Nephron progenitor cell (in vitro differentiated cells): ENCODE measurements at regions not wholly inside any gene's neighbourhood (a gene's known extent, or its start where the extent isn't known, plus 50 kb on each side); places are given as distances from the start of the nearest gene placed in this dataset.
A peak's percentile ranks its signal among the peaks of the same experiment; 100 is the strongest.
"Not testable (repeated sequence)": the region's sequence is repeated elsewhere in the genome, so short reads cannot be mapped to it uniquely, and the experiment has no call there.

ENCODE experiments used
- DNase-seq: peaks from one replicate; pipeline ENCODE4 v3.0.0; 2021
- H3K27ac Mint-ChIP-seq: 2 replicates; pipeline ENCODE4 v1.8.0; 2021; ENCODE audit warnings: mild to moderate bottlenecking, moderate library complexity, mixed read lengths
- H3K27me3 Mint-ChIP-seq: 2 replicates; pipeline ENCODE4 v1.8.0; 2021; ENCODE audit warnings: mild to moderate bottlenecking, low read depth, mixed read lengths; ENCODE audit not compliant: poor library complexity
- H3K36me3 Mint-ChIP-seq: 2 replicates; pipeline ENCODE4 v1.8.0; 2021; ENCODE audit warnings: low read depth, mixed read lengths
- H3K4me1 Mint-ChIP-seq: 2 replicates; pipeline ENCODE4 v1.8.0; 2021; ENCODE audit warnings: mixed read lengths
- H3K4me3 Mint-ChIP-seq: 2 replicates; pipeline ENCODE4 v1.8.0; 2021; ENCODE audit warnings: mild to moderate bottlenecking, moderate library complexity, mixed read lengths
- H3K9me3 Mint-ChIP-seq: 2 replicates; pipeline ENCODE4 v1.8.0; 2021; ENCODE audit warnings: mild to moderate bottlenecking, moderate library complexity, mixed read lengths
- CTCF ChIP-seq: fragments of 200-600 bp; sonication (generic); IDR thresholded peaks from 2 replicates; pipeline ENCODE4 v1.5.0; 2021; ENCODE audit warnings: antibody characterized with exemption

DNA sequence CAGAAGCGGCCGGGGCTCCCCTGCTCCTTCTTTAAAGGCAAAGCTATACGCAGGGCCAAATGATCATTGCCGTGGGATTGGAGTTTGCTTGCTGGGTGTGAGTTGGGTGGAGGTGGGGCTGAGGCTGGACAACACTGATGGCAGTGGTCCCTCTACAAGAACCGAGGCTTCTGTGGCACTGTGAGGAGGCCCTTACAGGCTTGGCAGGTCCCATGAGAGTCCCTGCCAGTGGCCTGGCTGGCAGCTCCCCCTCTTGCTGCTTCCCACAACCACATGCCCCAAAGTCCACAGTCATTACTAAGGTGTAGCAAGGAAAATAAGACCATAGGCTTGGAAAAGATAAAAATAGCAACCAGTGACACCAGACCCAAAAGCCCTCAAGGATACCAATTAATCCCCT is 98.4 kb downstream of the ANKRD10 start:
- no peak overlapping the region for H3K4me3 Mint-ChIP-seq
- H3K4me1 Mint-ChIP-seq: peaks cover 19% of the 10 kb centered on the region
- H3K27ac Mint-ChIP-seq: no peak overlapping the region
- peaks cover 8% of the 10 kb centered on the region for H3K27me3 Mint-ChIP-seq
- no peak for DNase-seq
- TF ChIP-seq CTCF: no peak
- peaks cover 8% of the 10 kb centered on the region for H3K9me3 Mint-ChIP-seq
- H3K36me3 Mint-ChIP-seq: no peaks in the 10 kb centered on the region

- Mint-ChIP-seq H3K36me3 (no peaks in the 10 kb centered on the region), H3K9me3 (peaks cover 6% of the 10 kb centered on the region), H3K27ac (no peak overlapping the region), H3K4me1 (peaks cover 15% of the 10 kb centered on the region), H3K27me3 (peaks cover 8% of the 10 kb centered on the region), H3K4me3 (no peak overlapping the region)
- no peak for TF ChIP-seq CTCF
- no peak for DNase-seq
Measured at GRCh38 chr13:110817143-110817542, 97.7 kb downstream of the ANKRD10 start.

- DNase-seq: no peak
- no peak overlapping the region for H3K27ac Mint-ChIP-seq
- peaks cover 13% of the 10 kb centered on the region for H3K27me3 Mint-ChIP-seq
- no peaks in the 10 kb centered on the region for H3K36me3 Mint-ChIP-seq
- peaks cover 15% of the 10 kb centered on the region for H3K4me1 Mint-ChIP-seq
- TF ChIP-seq CTCF: no peak
- no peak overlapping the region for H3K4me3 Mint-ChIP-seq
- peaks cover 10% of the 10 kb centered on the region for H3K9me3 Mint-ChIP-seq
Measured at GRCh38 chr13:110818747-110819146, 96.1 kb downstream of the ANKRD10 start.

GRCh38 chr13:110819203-110820014 is 95.5 kb downstream of the ANKRD10 start:
- no peak overlapping the region for H3K4me3 Mint-ChIP-seq
- no peaks in the 10 kb centered on the region for H3K36me3 Mint-ChIP-seq
- H3K27ac Mint-ChIP-seq: no peak overlapping the region
- TF ChIP-seq CTCF: peak; percentile 99
- H3K27me3 Mint-ChIP-seq: peaks cover 13% of the 10 kb centered on the region
- peak; percentile 88 for DNase-seq
- H3K9me3 Mint-ChIP-seq: peaks cover 10% of the 10 kb centered on the region
- peaks cover 15% of the 10 kb centered on the region for H3K4me1 Mint-ChIP-seq

DNA sequence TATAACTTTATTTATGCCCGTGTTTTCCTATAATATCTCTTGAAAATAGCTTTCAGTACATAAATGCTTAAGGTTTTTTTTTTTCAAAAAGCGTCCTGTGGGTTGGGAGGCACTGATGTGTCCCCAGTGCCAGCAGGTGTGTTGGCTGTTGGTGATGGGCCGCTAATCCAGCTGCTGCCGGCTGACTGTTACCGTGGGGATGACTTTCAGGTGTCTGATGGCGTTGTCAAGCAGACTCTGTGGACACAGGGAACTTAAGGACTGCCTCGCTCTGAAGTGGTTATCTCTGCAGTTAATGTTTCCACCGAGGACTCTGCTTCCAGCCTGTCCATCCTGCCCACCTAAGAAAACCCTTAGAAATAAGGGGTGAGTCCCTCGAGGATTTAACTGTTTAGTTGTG is 94.5 kb downstream of the ANKRD10 start:
- Mint-ChIP-seq H3K27ac (no peak overlapping the region), H3K4me3 (no peak overlapping the region), H3K4me1 (peaks cover 15% of the 10 kb centered on the region), H3K36me3 (no peaks in the 10 kb centered on the region), H3K9me3 (peaks cover 6% of the 10 kb centered on the region), H3K27me3 (peaks cover 9% of the 10 kb centered on the region)
- no peak for TF ChIP-seq CTCF
- DNase-seq: no peak

DNA sequence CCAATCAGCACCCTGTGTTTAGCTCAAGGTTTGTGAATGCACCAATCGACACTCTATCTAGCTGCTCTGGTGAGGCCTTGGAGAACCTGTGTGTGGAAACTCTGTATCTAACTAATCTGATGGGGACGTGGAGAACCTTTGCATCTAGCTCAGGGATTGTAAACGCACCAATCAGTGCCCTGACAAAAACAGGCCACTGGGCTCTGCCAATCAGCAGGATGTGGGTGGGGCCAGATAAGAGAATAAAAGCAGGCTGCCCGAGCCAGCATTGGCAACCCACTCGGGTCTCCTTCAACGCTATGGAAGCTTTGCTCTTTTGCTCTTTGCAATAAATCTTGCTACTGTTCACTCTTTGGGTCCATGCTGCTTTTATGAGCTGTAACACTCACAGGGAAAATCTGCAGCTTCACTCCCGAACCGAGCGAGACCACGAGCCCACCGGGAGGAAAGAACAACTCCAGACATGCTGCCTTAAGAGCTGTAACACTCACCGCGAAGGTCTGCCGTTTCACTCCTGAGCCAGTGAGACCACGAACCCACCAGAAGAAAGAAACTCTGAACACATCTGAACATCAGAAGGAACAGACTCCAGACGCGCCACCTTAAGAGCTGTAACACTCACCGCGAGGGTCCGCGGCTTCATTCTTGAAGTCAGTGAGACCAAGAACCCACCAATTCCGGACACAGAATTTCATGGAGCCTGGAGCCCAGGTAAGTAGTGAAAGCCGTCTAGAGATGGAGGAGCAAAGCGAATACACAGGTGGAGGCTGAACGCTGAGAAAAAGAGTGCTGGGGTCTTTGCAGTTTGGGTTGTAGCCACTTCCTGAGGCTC is 92.8 kb downstream of the ANKRD10 start:
- H3K4me3 Mint-ChIP-seq, H3K27me3 Mint-ChIP-seq, H3K9me3 Mint-ChIP-seq, H3K36me3 Mint-ChIP-seq, H3K27ac Mint-ChIP-seq, DNase-seq: not testable (repeated sequence)
- peaks cover 15% of the 10 kb centered on the region for H3K4me1 Mint-ChIP-seq
